Posterior vena cava (tissue), 2 donors: ENCODE measurements at regions not wholly inside any gene's neighbourhood (a gene's known extent, or its start where the extent isn't known, plus 50 kb on each side); places are given as distances from the start of the nearest gene placed in this dataset.
A peak's percentile ranks its signal among the peaks of the same experiment; 100 is the strongest.

ENCODE experiments used
- DNase-seq: peaks from one replicate; pipeline ENCODE4 v3.0.0-alpha.2; 2020; ENCODE audit warnings: low spot score
- intact Hi-C, 2 donors: fragments of 100-400 bp; cut with DNase I; formaldehyde crosslinking; loops; one replicate each; pipeline versions ENCODE4 v1.14.1 to v1.14.2; 2022 to 2023
- donor health status: DM: yes; HTN: yes; CAD: no.
- donor health status: DM: yes; HTN: yes; CAD: no.

- no peak for DNase-seq
- intact Hi-C loops: no loop called here
These were observed 1551.6 kb downstream of the MRPL39 start for GRCh38 chr21:24055696-24056095.

GRCh38 chr21:24050231-24050630 is 1557.0 kb downstream of the MRPL39 start:
- intact Hi-C loops: no loop called here
- DNase-seq: no peak

GRCh38 chr21:24046829-24047443 is 1560.3 kb downstream of the MRPL39 start:
- no peak for DNase-seq
- intact Hi-C loops: no loop called here

GRCh38 chr21:24045775-24046215 is 1561.5 kb downstream of the MRPL39 start:
- DNase-seq: peak; percentile 91
- intact Hi-C loops: no loop called here

- intact Hi-C loops: no loop called here
- no peak for DNase-seq
These were observed 1561.9 kb downstream of the MRPL39 start for GRCh38 chr21:24045373-24045772.

- no peak for DNase-seq
- intact Hi-C loops: no loop called here
These were observed 1564.6 kb downstream of the MRPL39 start for GRCh38 chr21:24042687-24043086.

GRCh38 chr21:24032709-24033232 is 1574.5 kb downstream of the MRPL39 start:
- intact Hi-C loops: no loop called here
- no peak for DNase-seq

GRCh38 chr21:24027396-24027795 is 1579.9 kb downstream of the MRPL39 start:
- intact Hi-C loops: no loop called here
- no peak for DNase-seq

GRCh38 chr21:24025101-24025500 is 1582.2 kb downstream of the MRPL39 start:
- intact Hi-C loops: no loop called here
- DNase-seq: no peak

- intact Hi-C loops: no loop called here
- DNase-seq: no peak
These were observed 1583.3 kb downstream of the MRPL39 start for GRCh38 chr21:24023936-24024335.

GRCh38 chr21:24023402-24023801 is 1583.9 kb downstream of the MRPL39 start:
- no peak for DNase-seq
- intact Hi-C loops: no loop called here

- no peak for DNase-seq
- intact Hi-C loops: no loop called here
These were observed 1592.9 kb downstream of the MRPL39 start for GRCh38 chr21:24014381-24014780.

- DNase-seq: no peak
- intact Hi-C loops: no loop called here
These were observed 1596.2 kb downstream of the MRPL39 start for GRCh38 chr21:24011087-24011486.

- DNase-seq: no peak
- intact Hi-C loops: no loop called here
These were observed 1599.7 kb downstream of the MRPL39 start for GRCh38 chr21:24007592-24007991.

- intact Hi-C loops: no loop called here
- DNase-seq: no peak
These were observed 1620.3 kb downstream of the MRPL39 start for GRCh38 chr21:23986987-23987386.

GRCh38 chr21:23986214-23986613 is 1621.1 kb downstream of the MRPL39 start:
- intact Hi-C loops: no loop called here
- DNase-seq: no peak

GRCh38 chr21:23982546-23982945 is 1624.7 kb downstream of the MRPL39 start:
- no peak for DNase-seq

GRCh38 chr21:23977971-23978370 is 1629.3 kb downstream of the MRPL39 start:
- intact Hi-C loops: no loop called here

More at GRCh38 chr21:23982546-23982945, 1624.7 kb downstream of the MRPL39 start:
- intact Hi-C loops: no loop called here

GRCh38 chr21:23968722-23969647 is 1638.3 kb downstream of the MRPL39 start:
- intact Hi-C loops: no loop called here
- no peak for DNase-seq

More at GRCh38 chr21:23977971-23978370, 1629.3 kb downstream of the MRPL39 start:
- no peak for DNase-seq

GRCh38 chr21:23968008-23968407 is 1639.3 kb downstream of the MRPL39 start:
- intact Hi-C loops: no loop called here
- DNase-seq: no peak
